GM21619 (cell line): ENCODE measurements at regions not wholly inside any gene's neighbourhood (a gene's known extent, or its start where the extent isn't known, plus 50 kb on each side); places are given as distances from the start of the nearest gene placed in this dataset.

Source experiments
- ATAC-seq: cut with Tn5 transposase; IDR thresholded peaks from one replicate; pipeline ENCODE4 v1.9.1; 2021; ENCODE audit not compliant: unreplicated experiment

DNA sequence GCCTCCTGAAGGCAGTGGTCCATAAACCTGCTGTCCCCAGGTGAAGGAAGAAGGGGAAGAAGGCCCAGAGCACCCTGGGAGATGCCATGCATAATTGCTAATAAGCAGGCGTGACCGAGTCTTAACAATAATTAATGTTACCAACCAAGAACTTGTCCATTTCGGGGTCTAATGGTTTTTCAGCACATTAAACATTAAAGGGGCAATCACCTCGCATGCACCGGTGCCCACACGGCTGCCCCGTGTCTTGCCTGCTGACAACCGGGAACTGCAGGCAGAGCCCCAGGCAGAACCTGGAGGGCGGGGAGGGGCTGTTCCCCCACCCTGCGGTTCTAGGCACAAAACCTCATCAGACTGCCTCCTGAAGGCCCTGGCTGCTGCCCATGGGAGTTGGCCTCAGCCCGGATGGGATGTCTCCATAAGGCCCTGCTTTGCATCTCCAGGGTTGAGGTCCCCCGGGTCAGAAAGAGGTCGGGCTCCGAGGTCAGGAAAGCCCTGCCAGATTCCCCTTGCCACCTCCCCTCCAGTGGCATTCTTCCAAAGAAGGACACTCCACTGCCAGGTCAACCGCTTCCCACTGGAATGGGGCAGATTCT is 169.0 kb downstream of the BUD13 start:
- no peak for ATAC-seq

DNA sequence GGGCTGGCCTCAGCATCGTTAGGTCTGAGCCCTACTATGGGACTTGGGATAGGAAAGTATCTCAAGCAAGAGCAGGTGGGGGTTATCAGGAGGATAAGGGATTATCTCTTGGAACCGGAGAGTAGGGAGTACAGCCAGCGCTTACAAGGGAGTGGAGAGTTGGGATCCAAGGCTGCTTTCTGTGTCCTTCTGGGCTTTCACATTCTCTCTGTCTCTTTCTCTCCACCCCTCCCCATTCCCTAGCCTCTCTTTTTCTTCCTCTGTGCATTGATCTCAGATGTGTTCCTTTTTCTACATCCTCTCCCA is 170.2 kb downstream of the BUD13 start:
- ATAC-seq = no peak

DNA sequence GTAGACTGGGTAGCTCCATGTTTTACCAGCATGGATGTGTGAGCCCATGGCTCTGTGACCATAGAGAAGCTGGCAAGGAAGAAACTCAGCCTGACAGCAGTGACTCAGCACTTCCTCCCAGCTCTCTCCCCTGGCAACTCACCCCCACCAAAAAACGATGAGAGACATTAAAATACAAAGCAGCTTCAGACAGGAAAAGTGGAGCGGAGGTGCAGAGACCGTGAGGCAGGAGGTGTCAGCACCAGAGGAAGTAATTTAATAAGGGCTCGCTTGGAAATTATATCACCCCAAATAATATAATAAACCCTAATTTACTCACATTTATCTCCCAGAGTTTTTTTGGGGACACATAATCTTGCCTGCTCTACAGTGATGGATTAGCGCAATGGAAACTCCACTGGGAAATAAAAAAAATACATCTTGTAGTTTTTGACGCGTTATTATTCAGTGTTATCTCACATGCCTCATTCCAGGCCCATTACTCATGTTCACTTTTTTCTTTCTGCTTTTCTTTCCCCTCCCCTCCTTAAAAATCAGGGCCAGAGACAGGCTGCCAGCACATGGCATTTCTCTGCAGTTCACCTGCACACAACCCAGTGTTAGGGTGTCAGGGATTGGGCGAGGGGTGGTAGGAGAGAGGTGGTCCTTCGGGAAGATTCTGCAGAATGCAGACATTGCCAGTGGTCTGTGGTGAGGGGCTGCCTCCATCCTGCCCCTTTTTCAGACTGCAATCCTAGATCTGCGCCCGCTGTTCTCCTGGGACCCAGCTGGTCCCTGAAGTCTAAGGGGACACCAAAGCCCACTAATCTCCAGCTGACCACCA is 170.8 kb downstream of the BUD13 start:
- ATAC-seq = no peak

DNA sequence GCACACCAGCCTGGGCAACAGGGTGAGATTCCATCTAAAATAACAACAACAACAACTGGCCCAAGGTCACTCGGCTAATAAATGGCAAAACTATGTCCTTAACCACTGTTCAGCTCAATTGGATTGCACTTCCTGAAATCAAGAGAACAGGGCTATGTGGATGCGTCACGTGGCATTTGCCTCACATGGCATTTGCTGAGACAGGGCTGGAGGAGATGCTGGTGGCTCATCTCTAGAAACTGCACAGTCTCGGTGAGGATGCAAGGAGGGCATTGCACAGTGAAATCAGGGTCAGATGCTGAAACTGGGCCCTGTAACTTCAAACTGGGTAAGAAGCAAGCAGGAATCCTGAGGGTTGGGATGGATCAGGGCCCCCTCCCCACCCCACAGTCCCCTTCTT is 171.9 kb downstream of the BUD13 start:
- ATAC-seq = no peak

DNA sequence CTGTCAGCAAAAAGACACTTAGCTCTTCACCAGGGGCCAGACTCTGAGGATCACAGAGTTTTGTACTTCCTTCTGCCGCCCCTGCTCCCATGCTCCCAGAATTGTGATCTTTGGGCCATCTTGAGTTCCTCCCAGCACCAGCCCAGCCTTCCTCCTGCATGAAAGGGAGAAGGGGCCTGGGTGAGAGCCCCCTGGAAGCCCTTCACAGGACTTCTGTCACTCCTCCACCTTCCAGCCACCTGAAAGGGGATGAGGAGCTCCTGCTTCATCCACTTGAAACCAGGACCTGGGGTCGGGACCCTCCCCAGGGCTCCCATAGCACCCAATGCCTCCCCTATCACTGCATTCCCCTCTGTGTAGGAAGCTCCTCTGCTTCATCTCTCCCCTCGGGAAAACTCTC is 174.2 kb downstream of the BUD13 start:
- ATAC-seq = no peak

DNA sequence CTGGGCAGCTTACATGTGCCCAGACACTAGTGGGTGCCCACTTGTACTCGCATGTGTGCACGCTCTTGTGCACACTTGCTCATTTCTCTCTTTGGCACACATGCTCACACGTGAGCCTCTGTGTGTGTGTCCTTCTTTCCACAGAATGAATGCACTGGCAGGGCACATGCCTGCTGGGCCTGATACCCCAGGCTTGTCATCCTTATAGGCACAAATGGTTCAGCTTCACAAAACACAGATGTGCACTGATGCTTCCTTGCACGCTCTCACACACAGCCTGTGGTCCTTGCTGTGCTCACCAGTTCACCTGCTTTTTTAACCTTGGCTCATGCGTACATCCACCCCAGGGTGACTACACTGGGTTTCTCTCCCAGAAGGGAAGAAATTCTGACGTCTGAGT is 174.8 kb downstream of the BUD13 start:
- no peak for ATAC-seq

DNA sequence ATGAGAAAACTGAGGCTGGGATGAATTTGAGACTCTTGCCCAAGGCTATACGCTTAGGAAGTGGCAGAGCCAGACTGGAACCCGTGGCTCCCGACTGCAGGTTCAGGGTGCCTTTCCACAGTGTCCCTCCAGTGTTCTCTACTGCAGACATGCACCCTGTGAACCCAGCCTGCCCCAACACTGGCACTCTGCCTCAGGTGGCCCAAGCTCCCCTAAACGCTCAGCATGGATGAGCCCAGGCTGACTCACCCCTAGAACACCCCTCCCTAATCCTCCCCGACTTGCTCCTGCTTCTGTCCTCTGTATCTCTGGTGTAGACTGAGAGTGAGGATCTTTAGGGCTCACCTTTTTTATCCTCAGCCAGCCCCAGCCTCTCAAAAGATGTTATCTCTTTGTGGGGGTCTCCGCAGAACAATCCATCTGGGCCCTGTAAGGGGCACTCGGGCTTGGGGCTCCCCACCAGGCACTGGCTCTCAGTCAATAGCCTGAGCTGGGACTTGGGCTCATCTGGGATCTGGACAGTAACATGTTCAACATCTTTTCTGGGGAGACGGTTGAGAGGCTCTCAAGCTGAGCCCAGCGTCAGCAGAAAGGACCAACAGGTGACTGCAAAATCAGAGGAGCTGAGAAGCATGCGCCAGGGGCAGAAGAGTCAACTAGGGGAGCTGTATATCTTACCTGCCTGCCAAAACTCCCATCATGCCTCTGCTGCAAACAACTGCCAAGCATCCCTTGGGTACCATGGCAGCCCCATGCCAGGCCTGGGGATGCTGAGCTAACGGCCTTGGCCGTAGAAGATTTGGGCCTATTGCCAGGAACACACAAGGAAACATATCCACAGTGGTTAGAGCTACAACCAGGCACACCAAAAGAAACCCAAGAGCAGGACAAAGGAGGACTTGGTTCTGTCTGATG is 176.2 kb downstream of the BUD13 start:
- ATAC-seq = no peak

DNA sequence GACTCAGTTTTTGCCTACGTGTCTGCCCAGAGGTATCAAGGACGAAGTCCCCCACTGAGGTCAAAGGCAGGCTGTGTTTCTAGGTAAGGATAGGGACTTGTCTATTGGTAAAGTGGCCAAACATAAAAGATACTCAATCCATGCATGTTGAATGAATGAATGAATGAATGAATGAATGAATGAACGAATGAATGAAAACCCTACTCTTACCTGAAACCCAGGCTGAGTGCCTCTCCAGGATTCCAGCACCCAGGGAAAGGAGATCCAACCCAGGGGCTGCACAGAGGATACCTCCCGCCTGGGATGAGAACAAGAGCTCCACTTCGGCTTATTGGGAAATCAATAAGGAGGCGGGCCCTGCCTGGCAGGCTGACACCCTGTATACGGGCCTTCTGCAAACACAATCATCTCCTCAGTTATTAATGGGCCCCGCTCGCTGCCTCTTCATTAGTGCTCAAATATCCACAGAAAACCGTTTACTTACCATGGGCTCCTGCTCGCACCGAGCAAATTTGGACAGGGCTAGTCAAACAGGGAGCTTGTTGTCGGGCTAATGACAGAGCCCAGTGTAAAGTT is 177.4 kb downstream of the BUD13 start:
- ATAC-seq = no peak

DNA sequence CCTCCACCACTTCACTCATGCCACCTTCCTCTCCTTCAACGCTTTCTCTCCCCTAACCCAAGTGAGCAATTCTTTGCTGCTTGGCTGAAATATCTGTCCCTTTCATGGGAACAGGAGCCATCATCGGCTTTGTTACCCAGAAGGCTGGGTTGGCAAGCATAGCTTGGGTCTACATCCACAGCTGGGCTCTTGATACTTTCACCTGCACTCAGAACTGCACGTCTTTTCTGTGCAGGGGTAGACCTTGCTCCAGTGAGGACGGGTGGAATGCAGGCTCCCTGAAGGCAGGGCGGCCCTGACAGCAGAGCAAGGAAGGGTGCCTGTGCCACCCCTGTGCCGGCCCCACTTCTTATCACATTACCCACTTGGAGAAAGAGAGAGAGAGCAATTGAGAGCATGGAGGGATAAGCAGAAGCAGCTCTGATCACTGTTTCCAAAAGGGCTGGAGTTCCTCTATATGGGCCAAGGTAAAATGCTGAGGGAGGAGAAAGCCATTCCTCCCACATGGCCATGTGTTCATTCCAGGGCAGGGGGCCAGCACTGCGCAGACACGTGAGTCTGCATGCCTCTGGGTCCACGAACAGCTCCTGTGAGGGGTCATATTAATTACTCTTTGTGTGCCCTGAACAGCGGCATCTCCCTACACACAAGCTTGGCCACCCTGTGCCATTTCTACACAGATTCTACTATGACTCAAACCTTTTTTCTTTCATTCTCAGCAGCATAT is 181.8 kb downstream of the BUD13 start:
- ATAC-seq = no peak

DNA sequence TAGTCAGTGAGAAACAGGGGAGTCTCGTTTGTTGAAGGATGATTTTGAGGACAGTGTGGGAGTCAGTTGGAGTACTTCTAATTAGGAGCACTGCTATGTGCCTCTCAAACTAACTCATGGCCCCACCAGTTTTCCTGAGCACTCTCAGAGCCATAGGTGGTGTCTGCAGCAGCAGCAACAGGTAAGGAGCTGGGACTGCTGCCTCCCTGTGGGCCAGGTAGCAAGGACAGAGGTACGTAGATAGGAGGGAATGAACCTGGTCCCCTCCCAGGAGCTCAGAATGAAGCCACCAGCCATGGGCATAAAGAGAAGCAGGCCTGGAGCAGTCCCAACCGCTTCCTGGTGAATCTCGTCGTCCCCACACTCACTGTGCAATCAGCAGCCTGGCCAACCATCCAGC is 183.4 kb downstream of the BUD13 start:
- ATAC-seq = no peak

DNA sequence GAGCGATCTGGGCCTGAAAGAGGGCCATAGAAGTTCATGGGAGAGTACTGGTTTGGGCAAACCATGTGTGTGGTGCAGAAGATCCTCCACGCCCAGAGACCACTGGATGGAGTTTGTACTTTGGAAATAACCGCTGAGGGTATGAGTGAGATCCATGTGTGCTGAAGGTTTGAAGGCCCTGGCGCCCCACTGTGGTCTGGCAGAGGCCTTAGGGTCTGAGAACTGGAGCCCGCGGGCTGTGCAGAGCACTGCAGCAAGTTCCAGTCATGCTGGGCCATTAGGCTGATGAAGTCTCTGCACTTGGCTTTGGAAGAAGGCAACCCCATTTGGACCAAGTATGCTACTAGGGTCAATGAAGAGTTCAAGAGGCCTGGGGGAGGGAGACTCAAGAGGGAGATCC is 186.4 kb downstream of the BUD13 start:
- ATAC-seq = no peak

DNA sequence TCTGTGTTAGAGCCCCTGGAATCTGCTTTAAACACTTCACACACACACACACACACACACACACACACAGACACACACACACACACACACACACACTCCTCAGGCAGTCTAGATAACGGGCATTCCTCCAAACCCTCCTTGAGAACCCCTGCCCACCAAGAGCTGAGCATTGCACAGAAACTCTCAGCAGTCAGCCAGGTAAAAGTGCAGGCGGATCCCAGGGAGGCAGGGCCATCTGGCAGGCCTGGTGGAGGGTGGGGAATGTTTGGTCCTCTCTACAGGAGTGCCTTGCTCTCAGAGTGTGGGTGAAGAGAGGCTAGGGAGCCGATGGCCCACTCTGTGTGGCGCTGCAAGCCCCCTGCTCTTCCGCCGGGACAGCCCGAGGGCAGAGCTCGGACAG is 190.2 kb downstream of the BUD13 start:
- no peak for ATAC-seq

DNA sequence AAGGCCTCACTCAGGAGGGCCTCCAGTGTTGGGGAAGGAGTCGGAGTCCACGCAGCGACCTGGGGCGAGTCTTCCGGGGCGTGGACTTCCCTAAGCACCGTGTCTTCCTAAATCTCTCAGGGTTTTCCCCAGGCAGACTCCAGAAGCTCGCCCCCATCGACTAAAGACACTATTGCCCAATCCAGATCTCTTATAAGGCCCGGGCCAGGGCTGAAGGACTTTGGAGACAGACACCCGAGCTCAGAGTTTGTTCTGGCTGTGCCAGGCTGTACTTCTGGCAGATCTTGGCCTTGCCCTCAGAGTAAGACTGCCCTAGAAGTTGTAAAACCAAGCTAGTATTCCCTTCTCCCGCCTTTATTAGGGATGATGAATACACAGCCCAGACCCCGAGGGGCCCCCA is 191.4 kb downstream of the BUD13 start:
- no peak for ATAC-seq

DNA sequence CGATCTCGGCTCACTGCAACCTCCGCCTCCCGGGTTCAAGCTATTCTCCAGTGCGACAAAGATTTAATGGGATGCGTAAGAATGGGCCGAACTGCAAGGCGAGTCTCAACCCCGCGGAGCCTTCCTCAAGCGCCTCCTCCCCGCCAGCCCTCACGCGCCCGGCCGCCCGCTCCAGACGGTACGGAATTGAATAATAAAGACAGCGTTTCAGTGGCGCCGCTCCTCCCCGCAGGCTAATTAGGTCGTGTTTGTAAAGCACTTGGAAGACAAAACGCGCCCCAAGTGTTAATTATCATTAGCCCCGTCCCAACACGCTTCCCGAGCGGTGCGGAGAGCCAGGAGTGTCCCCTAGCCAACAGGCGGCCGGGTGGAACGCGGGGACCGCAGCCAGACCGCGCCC is 192.0 kb downstream of the BUD13 start:
- no peak for ATAC-seq

DNA sequence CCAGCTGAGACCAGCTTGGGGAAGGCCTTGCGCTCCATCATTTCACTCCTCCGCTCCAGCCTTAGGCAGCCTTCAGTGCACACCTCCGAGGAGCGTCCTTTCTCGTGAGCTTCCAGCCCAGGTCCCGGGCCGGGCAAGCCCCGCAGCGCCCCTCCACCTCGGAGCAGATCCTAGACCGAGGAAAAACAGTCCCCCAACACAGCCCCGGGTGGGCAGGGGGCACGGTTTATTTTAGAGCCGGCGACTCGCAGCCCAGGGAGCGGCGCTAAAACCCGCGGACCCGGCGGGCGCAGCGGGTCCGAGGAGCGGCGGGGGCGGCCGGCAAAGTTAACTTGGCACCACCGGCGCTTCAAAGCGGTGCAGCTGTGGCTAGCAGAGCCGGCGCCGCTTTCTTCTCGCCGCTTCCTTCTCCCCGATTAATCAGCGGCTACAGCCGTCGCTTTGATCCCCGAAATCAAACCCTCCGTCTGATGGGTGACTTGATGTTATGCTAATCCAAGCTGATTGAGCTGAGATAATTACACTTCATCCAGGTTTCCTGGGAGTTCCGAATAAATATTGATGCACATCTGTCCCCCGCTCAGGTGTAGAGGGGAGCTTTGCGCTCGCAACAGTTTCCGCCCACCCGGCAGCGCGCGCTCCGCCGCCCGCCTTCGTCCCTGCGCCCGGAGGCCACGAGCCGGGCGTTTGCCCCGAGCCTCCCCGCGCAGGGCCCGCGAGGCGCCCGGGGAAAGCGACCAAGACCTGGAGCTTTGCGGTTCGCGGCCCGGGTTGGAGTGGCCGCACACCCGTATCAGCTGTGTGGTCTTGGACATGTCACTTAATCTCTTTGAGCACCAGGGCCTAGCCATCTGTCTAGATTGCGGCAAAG is 192.7 kb downstream of the BUD13 start:
- ATAC-seq = no peak

DNA sequence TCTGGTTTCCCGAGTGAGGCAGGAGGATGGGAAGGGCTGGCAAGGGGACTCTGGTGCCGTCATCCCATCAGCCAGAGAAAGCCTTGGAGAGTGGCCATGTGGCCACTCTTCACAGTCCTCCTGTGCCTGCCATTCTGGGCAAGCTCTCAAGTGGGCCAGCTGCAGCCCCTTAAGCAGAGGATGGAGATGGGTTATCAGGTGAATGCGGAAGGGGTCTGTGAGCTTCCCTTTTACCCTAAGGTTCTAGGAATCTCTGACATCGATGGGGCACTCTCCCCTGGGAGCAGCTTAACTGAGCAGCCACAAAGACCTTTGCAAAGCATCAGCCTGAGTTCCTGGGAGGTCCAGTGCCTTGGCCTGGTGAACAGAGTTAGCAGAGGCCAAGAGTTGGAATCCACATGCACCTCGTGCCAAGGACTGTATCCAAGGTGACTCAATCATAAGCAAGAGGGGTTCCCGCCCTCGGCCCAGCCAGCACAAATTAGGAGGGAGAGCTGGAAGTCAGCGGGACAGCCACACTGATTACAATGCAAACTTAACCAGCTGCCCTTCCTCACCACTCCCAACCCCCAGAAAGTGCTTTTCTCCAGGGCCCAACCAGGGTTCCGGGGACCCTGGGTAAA is 193.6 kb downstream of the BUD13 start:
- ATAC-seq = no peak

DNA sequence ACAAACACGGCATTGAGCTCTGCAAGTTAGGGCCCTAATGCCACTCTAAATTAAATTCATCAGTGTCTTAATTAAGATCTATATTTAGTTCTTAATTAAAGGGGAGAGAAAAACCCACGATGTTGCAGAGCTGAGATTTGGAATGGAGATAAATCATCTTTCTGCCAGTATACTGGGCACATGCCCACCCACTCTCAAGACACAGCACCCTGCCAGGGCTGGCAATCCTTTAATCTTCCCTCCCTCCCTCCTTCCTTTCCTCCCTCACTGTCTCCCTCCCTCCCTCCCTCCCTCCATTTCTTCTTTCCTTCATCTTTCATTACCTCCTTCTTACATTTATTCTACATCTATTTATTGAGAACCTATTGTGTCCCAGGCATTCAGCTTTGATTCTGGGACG is 194.8 kb downstream of the BUD13 start:
- no peak for ATAC-seq

DNA sequence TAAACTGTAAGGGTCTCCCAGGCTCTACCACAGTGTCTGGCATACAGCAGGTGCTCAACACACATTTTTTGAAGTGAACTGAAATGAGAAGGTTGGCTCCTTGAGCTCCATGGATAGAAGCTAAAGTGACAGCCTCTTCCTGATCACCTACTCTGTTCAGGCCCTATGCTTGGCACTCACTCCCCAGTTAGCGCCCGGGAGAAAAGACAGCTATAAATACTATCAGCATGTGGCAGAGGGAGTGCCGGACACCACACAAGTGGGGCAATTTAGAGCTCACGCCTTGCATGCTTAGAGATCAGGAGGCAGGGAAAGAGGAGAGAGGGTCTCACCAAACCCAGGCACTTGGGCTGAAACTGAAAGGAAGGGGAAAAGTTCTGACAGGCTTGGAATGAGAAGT is 195.5 kb downstream of the BUD13 start:
- ATAC-seq = no peak

DNA sequence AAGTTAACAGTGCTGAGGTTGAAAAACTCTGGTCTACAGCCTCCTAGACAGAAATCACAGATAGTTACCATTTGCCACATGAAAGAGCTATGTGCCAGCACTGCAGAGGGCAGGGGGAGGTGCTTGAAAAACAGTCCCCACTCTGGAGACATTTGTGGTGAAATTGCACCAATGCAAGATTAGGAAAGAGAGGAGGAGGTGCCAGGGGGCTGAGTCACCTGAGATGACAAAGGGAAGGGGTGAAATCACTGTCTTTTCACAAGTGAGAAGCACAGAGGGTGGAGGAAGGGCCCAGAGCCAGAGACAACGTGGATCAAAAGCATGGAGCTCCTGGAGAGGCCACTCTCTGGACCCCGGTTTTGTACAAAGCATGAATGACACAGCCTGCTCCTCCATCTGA is 196.3 kb downstream of the BUD13 start:
- no peak for ATAC-seq
